Lower leg skin (tissue), 3 donors: ENCODE measurements at regions not wholly inside any gene's neighbourhood (a gene's known extent, or its start where the extent isn't known, plus 50 kb on each side); places are given as distances from the start of the nearest gene placed in this dataset.

Experiments used
- CTCF ChIP-seq, 3 donors: fragments of 450-650 bp; IDR thresholded peaks; one replicate each; pipeline ENCODE4 v1.5.1; 2016; ENCODE audit warnings: antibody characterized with exemption in 3 of 3, mild to moderate bottlenecking in 3 of 3, moderate library complexity in 2 of 3
- POLR2A ChIP-seq, 2 donors: fragments of 450-650 bp; IDR thresholded peaks; one replicate each; pipeline ENCODE4 v1.6.1; 2016 to 2017; ENCODE audit warnings: antibody characterized with exemption in 2 of 2, mild to moderate bottlenecking in 1 of 2, moderate library complexity in 1 of 2

GRCh38 chr13:27353708-27354107 is 70.7 kb upstream of the GTF3A start:
- TF ChIP-seq CTCF (IDR thresholded peaks at IDR 0.05) = no peak
- no peak for TF ChIP-seq POLR2A (IDR thresholded peaks at IDR 0.05)
